Common myeloid progenitor, CD34-positive (primary cell): ENCODE measurements at regions not wholly inside any gene's neighbourhood (a gene's known extent, or its start where the extent isn't known, plus 50 kb on each side); places are given as distances from the start of the nearest gene placed in this dataset.

Experiments used
- CTCF ChIA-PET: fragments of 350-600 bp; sonication (Branson Sonifier 250); formaldehyde crosslinking; loops from one replicate; lab custom pipeline; 2021; ENCODE audit warnings: antibody characterized with exemption; lab: Charles Lee
- POLR2A ChIA-PET: fragments of 350-600 bp; sonication (Branson Sonifier 250); formaldehyde crosslinking; loops from one replicate; lab custom pipeline; 2021; ENCODE audit warnings: antibody characterized with exemption; lab: Charles Lee
- DNase-seq, 3 donors: peaks; one replicate each; pipeline versions ENCODE4 v3.0.0 to v3.0.0-alpha.2; 2013
- H3K27ac ChIP-seq, 2 experiments: 1 replicate in 1 of 2; 2 replicates in 1 of 2; pipeline ENCODE4 v1.7.0; 2013; ENCODE audit warnings: inconsistent platforms in 2 of 2, low read length in 2 of 2, mild to moderate bottlenecking in 2 of 2, low read depth in 1 of 2, moderate library complexity in 1 of 2; ENCODE audit not compliant: severe bottlenecking in 2 of 2, insufficient read depth in 1 of 2, poor library complexity in 1 of 2
- H3K27me3 ChIP-seq, 5 experiments: replicated peaks in 2 of 5; 1 replicate in 3 of 5; 2 replicates in 2 of 5; pipeline versions ENCODE4 v1.6.1 to v1.7.0; 2013; ENCODE audit warnings: low read length in 4 of 5, mild to moderate bottlenecking in 2 of 5, moderate library complexity in 2 of 5, inconsistent platforms in 1 of 5; ENCODE audit not compliant: insufficient read depth in 5 of 5, control insufficient read depth in 4 of 5
- H3K36me3 ChIP-seq, 4 experiments: 1 replicate in 2 of 4; 2 replicates in 2 of 4; pipeline versions ENCODE4 v1.6.1 to v1.7.0; 2013; ENCODE audit warnings: low read length in 3 of 4, control low read depth in 1 of 4, mild to moderate bottlenecking in 1 of 4; ENCODE audit not compliant: control insufficient read depth in 4 of 4, insufficient read depth in 4 of 4
- H3K4me1 ChIP-seq, 4 experiments: 1 replicate in 3 of 4; 2 replicates in 1 of 4; pipeline versions ENCODE4 v1.6.1 to v1.7.1; 2013; ENCODE audit warnings: low read length in 3 of 4, mild to moderate bottlenecking in 3 of 4, control low read depth in 1 of 4, inconsistent platforms in 1 of 4, moderate library complexity in 1 of 4; ENCODE audit not compliant: control insufficient read depth in 4 of 4, insufficient read depth in 4 of 4; ENCODE audit errors: control extremely low read depth in 1 of 4
- H3K4me3 ChIP-seq, 7 experiments: 1 replicate in 4 of 7; 2 replicates in 3 of 7; pipeline versions ENCODE4 v1.5.1 to v1.7.0; 2013; ENCODE audit warnings: mild to moderate bottlenecking in 7 of 7, low read length in 6 of 7, moderate library complexity in 6 of 7, inconsistent platforms in 2 of 7, low read depth in 2 of 7, control low read depth in 1 of 7; ENCODE audit not compliant: insufficient read depth in 4 of 7, control insufficient read depth in 1 of 7; ENCODE audit errors: extremely low read depth in 1 of 7
- H3K9me3 ChIP-seq, 5 experiments: 1 replicate in 4 of 5; 2 replicates in 1 of 5; pipeline versions ENCODE4 v1.6.1 to v1.7.1; 2013; ENCODE audit warnings: low read length in 4 of 5, mild to moderate bottlenecking in 2 of 5, inconsistent platforms in 1 of 5, low read depth in 1 of 5, moderate library complexity in 1 of 5; ENCODE audit not compliant: control insufficient read depth in 4 of 5, insufficient read depth in 2 of 5; ENCODE audit errors: control extremely low read depth in 1 of 5
- WGBS: methylation state at CpG from one replicate; pipeline ENCODE4 v1.1.5; 2013; ENCODE audit not compliant: insufficient coverage; 5-methylcytosine and 5-hydroxymethylcytosine counted together

DNA sequence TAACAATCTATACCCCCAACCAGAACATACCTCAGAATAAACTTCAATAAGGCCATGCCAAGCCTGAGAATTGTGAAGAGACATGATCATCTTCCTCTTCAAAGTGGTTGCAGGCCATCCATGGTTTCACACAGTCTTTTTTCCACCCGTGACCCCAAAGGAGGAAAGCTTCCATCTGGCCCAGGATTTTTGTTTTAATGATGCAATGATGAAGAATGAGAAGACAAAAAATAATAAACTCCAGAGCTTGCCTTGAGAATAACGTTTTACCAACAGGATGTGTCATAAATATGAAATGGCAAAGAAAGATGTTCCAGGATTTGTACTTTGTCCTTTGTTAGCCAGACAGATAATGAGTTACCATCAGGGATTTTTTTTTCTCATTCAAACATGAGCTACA is 201.9 kb downstream of the WNT5A start:
- Histone ChIP-seq H3K9me3 (no peaks in the 10 kb centered on the region), H3K36me3 (no peaks in the 10 kb centered on the region), H3K27me3 (no peaks in the 10 kb centered on the region), H3K27ac (no peak overlapping the region), H3K4me1 (no peaks in the 10 kb centered on the region), H3K4me3 (no peak overlapping the region)
- WGBS = no CpG with 5 or more reads among the region's 2 CpGs
- no peak for DNase-seq
- POLR2A ChIA-PET = no interaction called here
- CTCF ChIA-PET = no interaction called here

DNA sequence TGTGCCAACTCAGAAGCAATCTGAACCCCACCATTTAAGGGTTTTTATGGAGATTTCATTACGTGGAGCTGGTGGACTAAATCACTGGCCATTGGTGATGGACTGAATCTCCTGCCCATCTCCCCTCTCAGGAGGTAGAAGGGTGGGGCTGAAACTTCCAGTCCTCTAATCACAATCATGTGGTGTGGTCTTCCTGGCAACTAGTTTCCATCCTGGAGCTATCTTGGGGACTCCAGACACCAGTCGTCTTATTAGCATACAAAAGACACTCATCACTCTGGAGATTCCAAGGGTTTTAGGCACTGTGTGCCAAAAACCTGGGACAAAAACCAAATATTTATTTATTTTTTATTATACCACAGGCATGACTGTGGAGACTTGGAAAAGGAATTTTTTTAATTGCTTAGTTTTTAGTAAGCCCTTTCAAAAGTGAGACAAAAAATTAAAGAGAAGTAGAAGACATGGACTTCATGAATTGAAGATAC is 203.6 kb downstream of the WNT5A start:
- Histone ChIP-seq H3K27ac (no peak overlapping the region), H3K4me3 (no peak overlapping the region), H3K9me3 (no peaks in the 10 kb centered on the region), H3K36me3 (no peaks in the 10 kb centered on the region), H3K4me1 (no peaks in the 10 kb centered on the region), H3K27me3 (no peaks in the 10 kb centered on the region)
- ChIA-PET CTCF (interaction anchor here (0.7 kb wide), 1 partner anchor 11 kb away, joined by 3 read pairs; no protein-coding TSS in a partner anchor), POLR2A (no interaction called here)
- no peak for DNase-seq
- 100% methylated on average over 1 of the region's 2 CpGs for WGBS

DNA sequence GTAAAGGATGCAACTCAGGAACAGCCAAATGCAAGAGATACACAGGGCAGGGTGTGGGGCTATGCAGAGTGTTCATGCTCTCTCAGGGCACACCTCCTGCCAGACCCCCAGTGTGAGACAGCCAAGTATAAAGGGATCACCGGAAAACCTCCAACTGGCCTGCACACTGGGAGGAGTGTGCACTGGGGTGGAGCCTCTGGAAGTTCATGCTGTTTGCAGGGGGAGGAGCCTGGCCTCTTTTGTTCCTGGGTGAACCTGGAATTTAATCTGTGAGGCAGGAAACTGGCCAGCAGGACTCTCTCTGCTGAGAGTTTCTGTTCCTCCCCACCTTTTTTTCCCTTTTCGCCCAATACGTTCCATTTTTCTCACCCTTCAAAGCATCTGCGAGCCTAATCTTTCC is 204.1 kb downstream of the WNT5A start:
- ChIA-PET CTCF (no interaction called here), POLR2A (no interaction called here)
- DNase-seq = no peak
- 100% methylated on average over 1 of the region's 4 CpGs for WGBS
- Histone ChIP-seq H3K9me3 (no peaks in the 10 kb centered on the region), H3K36me3 (no peaks in the 10 kb centered on the region), H3K4me1 (no peaks in the 10 kb centered on the region), H3K27me3 (no peaks in the 10 kb centered on the region), H3K27ac (no peak overlapping the region), H3K4me3 (no peak overlapping the region)

DNA sequence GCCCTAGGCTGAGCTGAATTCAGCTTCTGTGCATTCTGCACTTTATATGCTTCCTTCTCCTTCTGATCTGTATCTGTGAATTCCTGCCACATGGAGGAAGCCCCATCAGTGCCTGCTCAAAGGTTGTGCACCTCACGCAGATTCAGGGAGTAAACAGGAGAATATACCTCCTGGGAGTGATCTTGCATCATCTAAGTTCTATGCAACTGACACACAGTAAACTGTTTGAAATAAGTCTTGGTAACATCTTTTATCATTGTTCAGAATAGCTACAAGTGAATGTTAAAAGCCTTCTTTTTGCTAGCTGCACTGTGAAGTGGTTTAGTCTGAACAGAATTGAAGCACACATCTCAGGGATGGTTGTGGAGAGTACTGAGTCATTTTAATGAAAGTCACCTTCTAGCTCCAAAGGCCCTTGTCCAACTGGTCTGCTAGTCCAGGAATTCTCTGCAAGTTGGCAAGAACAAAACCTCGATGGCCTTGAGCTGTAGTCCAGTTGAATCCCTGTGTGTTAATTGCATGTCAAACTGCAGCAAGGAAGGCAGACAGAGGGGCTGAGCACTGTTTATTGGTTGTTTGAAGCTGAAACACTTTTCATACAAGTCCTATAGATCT is 215.0 kb downstream of the WNT5A start:
- Histone ChIP-seq H3K27me3 (no peaks in the 10 kb centered on the region), H3K4me3 (no peak overlapping the region), H3K9me3 (no peaks in the 10 kb centered on the region), H3K36me3 (no peaks in the 10 kb centered on the region), H3K4me1 (no peaks in the 10 kb centered on the region), H3K27ac (no peak overlapping the region)
- ChIA-PET POLR2A (interaction anchor here (0.6 kb wide), 1 partner anchor 26 kb away, joined by 3 read pairs; no protein-coding TSS in a partner anchor), CTCF (interaction anchor here (0.6 kb wide), 1 partner anchor 11 kb away, joined by 3 read pairs; no protein-coding TSS in a partner anchor)
- 84% methylated on average over 2 of the region's 2 CpGs for WGBS
- no peak for DNase-seq

DNA sequence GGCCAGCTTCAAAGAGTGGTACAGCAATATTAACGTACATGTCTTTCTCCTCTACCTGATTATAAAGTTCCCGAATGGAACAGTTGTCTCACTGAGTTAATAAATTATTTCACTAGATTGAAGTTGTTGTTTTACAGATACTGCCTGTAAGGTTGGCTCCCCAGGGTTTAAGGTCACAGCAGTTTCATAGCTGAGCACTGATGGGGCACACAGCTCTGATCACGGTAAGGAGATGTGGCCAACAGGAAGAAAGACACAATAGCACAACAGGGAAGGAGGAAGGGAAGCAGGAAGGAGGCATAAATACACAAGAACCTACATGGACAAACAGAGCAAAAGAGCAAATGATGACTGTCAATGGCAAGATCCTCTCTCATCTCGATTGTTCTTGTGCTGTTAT is 215.6 kb downstream of the WNT5A start:
- POLR2A ChIA-PET = no interaction called here
- H3K27ac ChIP-seq = no peak overlapping the region
- 7% methylated on average over 2 of the region's 4 CpGs for WGBS
- DNase-seq = no peak
- H3K4me3 ChIP-seq = no peak overlapping the region
- H3K36me3 ChIP-seq = no peaks in the 10 kb centered on the region
- H3K27me3 ChIP-seq = no peaks in the 10 kb centered on the region
- H3K9me3 ChIP-seq = no peaks in the 10 kb centered on the region
- CTCF ChIA-PET = no interaction called here
- no peaks in the 10 kb centered on the region for H3K4me1 ChIP-seq

DNA sequence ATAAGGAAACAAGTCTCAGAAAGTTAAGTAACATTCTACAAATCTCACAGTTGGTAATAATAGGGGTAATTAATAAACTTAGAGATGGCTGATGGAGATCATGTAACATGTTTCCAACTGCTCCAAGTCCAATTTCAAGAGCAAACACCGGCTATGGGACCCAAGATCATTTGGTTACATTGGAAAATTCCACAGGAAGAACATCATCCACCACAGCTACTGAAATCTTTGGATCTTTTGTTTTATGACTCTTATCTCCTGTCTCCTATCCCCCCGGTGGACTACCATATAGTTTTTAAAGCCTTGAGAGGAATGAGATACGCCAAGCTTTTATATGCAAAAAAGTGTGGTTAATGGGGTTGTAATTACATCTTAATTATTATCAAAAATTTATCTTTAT is 216.1 kb downstream of the WNT5A start:
- Histone ChIP-seq H3K4me3 (no peak overlapping the region), H3K4me1 (no peaks in the 10 kb centered on the region), H3K27me3 (no peaks in the 10 kb centered on the region), H3K27ac (no peak overlapping the region), H3K9me3 (no peaks in the 10 kb centered on the region), H3K36me3 (no peaks in the 10 kb centered on the region)
- no CpG with 5 or more reads among the region's 3 CpGs for WGBS
- CTCF ChIA-PET = no interaction called here
- DNase-seq = no peak
- POLR2A ChIA-PET = no interaction called here

DNA sequence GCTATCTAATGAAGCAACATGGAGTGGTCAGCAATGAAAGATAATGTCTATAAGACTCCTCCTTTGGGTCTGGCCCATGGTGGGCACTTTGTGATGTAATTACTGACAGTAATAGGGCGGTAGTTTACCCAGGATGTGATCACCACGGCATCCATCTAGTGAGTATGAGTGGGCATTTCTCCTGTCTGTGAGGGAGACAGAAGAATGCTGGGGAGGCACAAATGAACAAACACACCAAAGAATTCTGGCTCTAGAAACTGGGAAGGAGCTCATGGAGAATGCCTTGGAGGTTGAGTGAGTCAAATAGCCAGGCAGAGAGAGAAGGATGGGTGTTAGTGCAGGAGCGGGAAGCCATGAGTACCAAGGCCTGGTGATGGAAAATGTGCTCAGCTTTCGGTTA is 217.5 kb downstream of the WNT5A start:
- ChIA-PET CTCF (no interaction called here), POLR2A (no interaction called here)
- H3K9me3 ChIP-seq = no peaks in the 10 kb centered on the region
- H3K36me3 ChIP-seq = no peaks in the 10 kb centered on the region
- no peaks in the 10 kb centered on the region for H3K27me3 ChIP-seq
- no peak overlapping the region for H3K27ac ChIP-seq
- WGBS = 95% methylated on average over 2 of the region's 4 CpGs
- H3K4me3 ChIP-seq = no peak overlapping the region
- DNase-seq = no peak
- H3K4me1 ChIP-seq = no peaks in the 10 kb centered on the region
